Tongue (tissue), 1 donor: ENCODE measurements at regions not wholly inside any gene's neighbourhood (a gene's known extent, or its start where the extent isn't known, plus 50 kb on each side); places are given as distances from the start of the nearest gene placed in this dataset.

Source experiments
- DNase-seq: peaks from one replicate; pipeline ENCODE4 v3.0.0-alpha.2; 2015

DNA sequence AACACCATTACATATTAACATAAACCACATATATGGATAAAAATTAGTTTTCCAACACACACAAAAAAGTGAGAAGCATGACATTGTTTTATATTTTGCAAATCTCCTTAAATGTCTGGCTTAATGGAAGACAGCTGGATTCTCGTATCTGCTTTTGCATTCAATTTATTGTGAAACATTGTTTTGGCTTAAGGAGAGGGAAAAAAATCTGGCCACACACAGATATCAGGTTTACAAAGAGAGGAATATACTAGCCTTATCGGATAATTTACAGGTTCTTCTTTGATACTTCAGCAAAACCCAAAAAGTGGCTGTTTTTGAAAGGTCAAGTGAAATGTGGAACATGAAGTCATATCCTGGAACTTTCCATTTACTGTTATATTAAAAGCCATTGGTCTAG lies 523.5 kb upstream of the ARGLU1 start:
- DNase-seq: peak; percentile 41

DNA sequence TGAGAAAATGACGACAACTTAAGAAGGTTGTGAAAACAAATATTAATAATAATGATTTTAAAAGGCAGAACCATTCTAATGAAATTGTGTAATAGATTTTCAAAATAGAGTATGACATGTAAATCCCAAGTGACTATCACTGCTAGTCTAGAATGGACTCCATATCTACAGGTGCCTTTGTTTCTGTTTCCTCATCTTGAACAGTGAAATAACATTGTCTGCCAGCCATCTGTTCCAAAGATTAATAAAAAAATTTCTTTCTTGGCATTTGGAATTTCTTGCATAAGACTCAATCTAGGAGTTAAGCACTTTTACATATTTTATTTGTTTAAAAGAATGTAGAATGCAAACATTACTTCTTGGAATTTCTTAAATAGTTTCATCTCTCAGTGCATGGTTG lies 520.1 kb upstream of the ARGLU1 start:
- no peak for DNase-seq

GRCh38 chr13:107079423-107080049 lies 511.6 kb upstream of the ARGLU1 start:
- peak; percentile 73 for DNase-seq

GRCh38 chr13:107078229-107078765 lies 510.4 kb upstream of the ARGLU1 start:
- peak; percentile 50 for DNase-seq

DNA sequence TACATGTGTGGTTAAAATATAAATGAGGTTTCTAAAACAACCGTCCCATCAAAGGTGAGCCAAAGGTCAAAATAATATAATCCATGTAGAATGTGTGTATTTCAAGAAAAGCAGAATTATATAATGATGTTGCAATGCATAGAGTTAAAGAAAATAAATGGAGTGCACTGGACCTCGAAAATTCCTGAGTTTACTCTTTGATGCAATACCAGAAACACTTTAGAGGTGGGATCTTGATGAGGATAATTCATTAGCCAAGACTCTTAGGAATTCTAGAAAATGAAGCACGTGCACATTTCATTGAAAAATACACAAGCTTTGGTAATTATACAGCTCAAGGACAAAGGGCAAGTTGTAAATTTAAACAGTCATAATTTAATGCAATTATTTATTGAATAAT lies 508.9 kb upstream of the ARGLU1 start:
- no peak for DNase-seq

- no peak for DNase-seq
Observed at GRCh38 chr13:107075576-107075975, 507.6 kb upstream of the ARGLU1 start.

- peak; percentile 62 for DNase-seq
Observed at GRCh38 chr13:107070792-107071191, 502.9 kb upstream of the ARGLU1 start.

GRCh38 chr13:107069108-107069776 lies 501.3 kb upstream of the ARGLU1 start:
- DNase-seq: no peak

- DNase-seq: no peak
Observed at GRCh38 chr13:107067381-107067780, 499.4 kb upstream of the ARGLU1 start.

- no peak for DNase-seq
Observed at GRCh38 chr13:107066355-107066754, 498.4 kb upstream of the ARGLU1 start.

DNA sequence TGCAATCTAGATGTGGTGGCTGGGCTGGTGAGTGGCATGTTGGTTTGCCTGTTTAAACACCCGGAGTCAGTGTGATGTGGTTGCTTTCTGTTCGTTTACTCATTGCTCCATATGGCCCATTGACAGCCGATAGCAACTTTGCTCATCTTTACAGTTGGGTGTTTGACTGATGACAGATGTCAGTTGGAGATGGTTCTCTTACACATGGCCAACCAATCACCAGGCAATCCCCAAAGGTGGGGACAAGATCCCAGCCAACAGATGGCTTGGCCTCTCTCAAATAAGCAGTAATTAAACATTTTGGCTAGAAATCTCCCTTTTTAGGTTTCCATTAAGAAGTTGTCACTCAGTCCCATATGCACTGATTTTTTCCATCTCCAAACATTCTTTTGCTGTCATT lies 497.1 kb upstream of the ARGLU1 start:
- DNase-seq: no peak

DNA sequence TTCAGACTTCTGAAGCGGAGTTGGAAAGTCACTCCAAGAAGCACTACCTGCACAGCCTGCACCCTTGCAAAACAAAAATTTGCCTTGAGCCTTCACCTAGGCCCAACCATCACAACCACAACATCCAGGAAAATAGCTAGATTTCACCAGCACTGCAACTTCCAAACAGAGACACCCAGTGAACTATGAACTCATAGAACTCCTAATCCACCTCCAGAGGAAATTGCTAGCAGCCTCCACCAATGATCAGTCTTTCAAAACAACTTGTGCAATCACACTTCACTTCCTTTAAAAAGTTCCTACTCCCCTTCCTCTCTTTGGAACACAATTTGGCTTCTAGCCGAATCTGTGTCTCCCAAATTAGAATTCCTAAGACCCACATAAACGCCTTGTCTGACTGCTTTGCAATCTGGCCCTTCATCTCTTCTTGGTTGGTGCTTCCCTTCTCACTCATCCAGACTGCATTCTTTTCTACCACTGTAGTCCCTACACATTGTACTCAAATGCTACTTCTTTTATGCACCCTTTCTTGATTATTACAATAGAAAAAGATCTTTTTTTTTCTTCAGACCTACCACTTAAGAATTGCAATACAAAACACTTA lies 489.2 kb upstream of the ARGLU1 start:
- no peak for DNase-seq

- DNase-seq: peak; percentile 45
Observed at GRCh38 chr13:107043021-107043956, 475.4 kb upstream of the ARGLU1 start.

DNA sequence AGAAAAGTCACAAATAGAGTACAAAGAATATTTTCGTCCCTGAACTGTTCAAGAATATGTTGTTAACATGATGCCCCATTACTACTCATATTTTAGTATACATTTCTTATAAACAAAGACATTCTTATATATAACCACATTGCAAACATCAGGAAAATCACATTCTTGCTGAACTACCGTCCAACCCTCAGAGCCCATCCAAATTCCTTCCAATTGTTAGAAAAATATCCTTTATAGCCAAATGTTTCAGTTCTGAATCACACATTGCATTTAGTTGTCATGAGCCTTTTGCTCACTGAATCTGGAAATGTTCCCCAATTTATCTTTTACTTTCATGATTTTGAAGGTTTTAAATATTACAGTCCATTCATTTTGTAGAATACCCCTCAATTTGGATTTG lies 467.8 kb upstream of the ARGLU1 start:
- DNase-seq: no peak

DNA sequence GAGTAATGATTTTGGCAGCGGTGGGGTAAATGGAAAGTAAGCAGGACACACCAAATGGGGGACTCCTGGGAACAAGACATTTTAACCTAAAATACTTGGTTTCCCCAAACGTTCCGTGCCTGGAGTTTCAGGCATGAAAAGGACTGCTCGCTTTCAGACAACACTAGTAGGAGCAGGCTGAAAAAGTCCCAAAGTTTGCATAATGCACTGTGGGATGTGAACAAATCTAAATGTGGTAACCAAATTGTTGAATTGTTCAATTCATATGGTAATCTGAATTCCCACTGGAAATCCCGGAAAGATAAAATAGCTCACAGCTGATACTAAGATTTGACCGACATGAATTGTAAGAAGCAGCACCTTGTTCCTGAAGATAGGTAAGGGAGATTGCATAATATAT lies 467.2 kb upstream of the ARGLU1 start:
- no peak for DNase-seq

GRCh38 chr13:107034236-107034872 lies 466.4 kb upstream of the ARGLU1 start:
- DNase-seq: no peak

DNA sequence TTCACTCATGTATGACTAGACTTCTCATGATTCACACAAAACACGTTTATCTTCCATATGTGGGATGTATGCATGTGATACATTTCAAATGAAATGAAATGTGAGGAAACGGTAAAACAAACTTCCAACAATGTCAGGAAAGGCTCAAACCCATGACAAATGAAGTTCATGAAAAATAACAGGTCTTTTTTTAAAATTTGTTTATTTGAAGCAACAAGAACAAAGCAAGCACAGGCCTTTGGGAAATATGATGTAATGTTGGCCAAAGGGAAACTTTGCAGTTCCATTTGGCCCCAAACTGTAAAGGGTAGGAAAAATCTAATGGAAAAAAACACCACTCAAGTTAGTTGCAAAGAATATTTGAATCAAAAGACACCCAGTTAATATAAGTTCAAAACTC lies 463.8 kb upstream of the ARGLU1 start:
- peak; percentile 29 for DNase-seq

DNA sequence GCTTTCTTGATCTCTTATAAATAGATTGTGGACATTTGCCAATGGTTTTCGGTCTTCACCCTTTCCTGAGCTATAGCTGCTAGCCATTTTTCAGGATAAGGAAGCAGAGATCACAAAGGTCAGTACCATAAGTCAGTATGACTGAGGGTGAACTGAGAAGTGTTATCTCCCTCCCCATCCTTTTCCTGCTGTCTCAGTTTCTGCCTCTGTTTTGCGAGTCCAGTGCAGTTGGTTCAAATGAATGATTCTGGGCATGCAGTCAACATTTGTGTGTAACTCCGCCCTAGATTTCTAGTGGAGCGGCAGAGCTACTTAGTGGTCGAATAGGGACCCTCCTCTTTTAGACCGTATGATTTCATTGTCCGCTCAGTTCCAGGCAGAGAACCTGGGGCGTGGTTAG lies 460.8 kb upstream of the ARGLU1 start:
- no peak for DNase-seq

DNA sequence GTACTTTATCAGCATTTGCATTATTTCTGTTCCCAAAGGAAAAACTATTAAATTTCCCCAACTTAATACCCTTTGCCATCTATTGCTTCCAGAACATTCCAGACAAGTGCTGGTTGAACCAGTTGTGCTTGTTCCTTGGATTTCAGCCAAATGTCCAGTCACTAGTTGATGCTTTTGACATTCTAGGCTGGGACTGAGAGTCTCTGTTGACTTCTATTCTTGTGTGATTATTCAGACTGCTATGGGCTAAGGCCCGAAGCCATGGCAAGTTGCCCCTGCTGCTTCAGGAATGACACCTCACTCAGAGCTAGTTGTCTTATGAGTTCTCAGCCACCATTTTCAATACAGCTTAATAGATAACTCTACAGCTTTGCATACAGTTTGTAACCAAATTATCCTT lies 458.1 kb upstream of the ARGLU1 start:
- DNase-seq: peak; percentile 70

GRCh38 chr13:107023335-107023734 lies 455.4 kb upstream of the ARGLU1 start:
- no peak for DNase-seq

DNA sequence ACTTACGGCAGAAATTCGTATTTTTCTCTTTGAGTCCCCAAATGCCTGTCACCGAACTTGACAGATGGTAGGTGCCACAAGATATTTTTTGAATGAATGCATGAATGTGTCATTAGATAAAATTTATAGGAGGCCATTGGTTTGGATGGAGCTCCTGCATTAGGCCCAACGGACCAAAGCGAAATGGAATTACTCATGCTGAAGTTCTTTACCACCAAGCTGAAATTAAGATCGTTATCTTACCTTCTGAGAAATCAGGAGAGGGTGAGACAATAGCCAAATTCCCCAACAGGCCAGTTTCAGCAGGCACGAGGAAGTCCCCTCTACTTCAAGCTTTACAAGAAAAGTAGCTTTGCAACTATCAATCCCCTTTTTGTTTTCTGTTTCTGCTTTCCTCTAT lies 452.5 kb upstream of the ARGLU1 start:
- DNase-seq: no peak

DNA sequence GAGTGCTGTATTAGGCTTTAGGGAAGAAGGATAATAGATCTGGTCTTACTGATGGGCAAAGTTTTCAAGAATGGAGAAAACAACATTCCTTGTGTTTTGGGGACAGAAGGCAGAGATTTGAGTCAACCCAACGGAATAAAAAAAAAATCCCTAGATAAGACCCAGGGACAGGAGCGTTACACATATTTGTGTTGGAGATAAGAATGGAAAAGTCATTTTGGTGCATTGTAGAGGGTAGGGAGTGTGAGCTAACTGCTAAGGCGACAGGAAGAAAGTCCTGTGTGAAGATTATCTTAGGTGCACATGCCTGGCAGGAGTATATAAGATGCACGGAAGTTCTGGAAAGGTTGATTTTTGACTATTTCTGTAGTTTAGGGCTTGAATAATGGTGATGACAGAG lies 450.3 kb upstream of the ARGLU1 start:
- DNase-seq: no peak
